GM19467 (cell line): ENCODE measurements at regions not wholly inside any gene's neighbourhood (a gene's known extent, or its start where the extent isn't known, plus 50 kb on each side); places are given as distances from the start of the nearest gene placed in this dataset.

Source experiments
- ATAC-seq: cut with Tn5 transposase; IDR thresholded peaks from one replicate; pipeline ENCODE4 v1.9.1; 2021; ENCODE audit warnings: mild to moderate bottlenecking, moderate library complexity; ENCODE audit not compliant: unreplicated experiment

DNA sequence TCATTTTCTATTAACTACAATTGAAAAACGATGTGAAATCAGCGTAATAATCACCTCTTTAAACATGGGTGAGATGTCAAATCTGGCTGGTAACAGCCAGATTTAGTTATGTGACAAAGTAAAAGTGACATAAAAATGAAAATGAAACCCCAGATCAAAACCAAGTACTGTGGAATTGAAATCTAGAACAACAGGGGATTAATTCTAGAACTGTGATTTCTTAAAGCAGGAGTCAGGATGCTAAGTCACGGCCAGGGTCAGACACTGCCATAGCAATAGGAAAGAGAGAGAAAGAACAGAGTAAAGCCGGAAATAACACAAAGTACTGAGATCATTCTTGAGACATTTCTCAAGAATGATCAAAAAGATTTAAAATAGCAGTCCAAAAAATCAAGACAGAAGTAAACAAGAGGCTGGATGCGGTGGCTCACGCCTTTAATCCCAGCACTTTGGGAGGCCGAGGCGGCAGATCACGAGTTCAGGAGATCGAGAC, 1183.7 kb upstream of the NXPH2 start:
- no peak for ATAC-seq

DNA sequence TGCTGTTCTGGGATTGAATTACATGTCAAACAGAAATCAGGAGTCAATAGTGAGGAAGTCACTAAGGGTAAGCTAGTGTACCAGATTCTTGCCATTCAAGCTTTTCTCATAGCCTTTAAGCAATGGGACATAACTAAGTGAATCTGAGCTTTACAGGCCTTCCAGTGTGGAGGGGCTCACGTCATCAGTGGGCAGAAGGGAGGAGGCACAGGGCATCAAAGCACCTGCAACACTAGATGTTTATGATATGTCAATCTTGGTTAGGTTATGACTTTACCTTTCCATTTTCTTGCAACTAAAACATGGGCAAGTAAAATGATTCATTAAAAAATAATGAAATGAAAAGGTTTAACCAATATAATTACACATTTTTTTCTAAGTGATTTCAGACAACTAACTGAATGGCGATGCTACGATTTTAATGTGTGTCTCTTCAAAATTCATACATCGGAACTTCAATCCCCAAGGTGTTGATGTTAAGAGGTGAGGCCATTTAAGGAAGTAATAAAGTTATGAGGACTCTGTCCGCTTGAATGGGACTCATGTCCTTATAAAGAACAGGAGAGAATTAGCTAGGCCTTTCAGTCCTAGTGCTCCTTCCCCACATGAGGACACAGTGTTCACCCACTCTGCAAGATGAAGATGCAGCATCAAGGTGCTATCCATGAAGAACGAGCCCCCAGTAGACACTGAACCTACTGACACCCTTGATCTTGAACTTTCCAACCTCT, 1169.2 kb upstream of the NXPH2 start:
- no peak for ATAC-seq

DNA sequence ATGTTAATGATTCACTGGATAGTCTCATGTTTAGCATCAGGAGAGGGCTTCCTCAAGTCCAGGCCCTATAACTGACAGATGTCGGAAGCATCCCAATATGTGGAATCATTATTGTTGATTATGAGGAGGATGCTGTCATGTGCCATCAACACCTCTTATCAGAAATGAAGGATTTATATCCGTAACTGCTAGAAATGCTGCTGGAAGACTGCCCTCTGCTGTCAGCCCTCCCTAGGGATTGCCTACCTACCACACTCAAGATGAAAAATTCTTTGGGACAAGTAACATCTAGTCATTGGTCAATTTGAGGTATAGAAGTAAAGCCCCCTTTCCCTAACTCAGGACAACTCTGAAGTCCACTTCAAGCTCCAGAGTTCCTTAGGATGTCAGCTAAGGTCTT, 1166.5 kb upstream of the NXPH2 start:
- no peak for ATAC-seq

DNA sequence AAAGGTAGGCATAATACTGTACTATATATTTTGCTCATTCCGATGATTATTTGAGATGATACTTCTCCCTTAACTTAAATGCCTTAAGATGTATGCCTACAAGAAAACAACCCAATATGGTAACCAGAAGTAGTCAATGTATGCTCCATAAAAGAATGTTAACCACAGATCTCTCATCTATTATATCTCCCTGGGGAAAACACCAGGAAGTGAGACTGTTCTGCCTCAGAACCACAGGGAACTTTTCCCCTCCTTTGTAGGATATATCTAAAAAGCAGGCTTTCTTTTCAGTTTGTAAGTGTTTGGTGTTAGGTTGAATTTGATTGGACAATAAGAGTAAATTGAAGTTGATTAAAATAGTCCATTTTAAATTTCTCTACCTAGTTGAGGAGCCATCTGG, 1160.5 kb upstream of the NXPH2 start:
- ATAC-seq: no peak

DNA sequence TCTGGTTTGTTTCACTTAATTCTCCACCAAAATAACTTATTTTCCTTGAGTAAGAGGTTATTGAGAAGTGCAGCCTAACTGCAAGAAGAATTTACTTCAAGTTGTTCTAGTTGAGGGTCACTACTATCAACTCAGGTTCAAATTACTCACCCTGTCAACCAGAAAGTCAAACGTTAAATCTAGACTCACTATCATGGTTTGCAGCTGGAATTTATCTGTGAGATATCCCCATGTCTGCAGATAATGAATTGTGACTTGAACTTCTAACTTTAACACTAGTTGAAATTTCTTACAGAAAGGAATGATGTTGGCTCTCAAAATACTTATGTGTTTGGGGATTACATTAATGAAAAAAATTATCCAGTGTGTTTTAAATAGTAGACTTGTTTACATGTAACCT, 1145.7 kb upstream of the NXPH2 start:
- ATAC-seq: no peak

DNA sequence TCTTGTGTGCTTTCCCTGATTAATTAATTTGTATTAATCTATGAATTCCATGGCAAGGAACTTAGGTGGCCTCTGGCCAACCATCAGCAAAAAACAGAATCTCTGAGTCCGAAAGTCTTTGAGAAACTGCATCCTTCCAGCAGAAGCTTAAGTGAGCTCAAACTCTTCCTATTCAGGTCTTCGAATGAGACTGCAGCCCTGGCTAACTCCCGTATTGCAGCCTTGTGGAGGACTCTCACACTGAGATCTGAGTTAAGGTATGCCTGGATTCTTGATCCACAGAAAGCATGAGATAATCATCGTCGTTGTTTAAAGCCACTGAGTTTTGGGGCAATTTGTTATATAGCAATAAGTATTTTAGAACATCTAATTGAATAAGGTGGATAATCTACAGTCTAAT, 1143.9 kb upstream of the NXPH2 start:
- ATAC-seq: no peak

DNA sequence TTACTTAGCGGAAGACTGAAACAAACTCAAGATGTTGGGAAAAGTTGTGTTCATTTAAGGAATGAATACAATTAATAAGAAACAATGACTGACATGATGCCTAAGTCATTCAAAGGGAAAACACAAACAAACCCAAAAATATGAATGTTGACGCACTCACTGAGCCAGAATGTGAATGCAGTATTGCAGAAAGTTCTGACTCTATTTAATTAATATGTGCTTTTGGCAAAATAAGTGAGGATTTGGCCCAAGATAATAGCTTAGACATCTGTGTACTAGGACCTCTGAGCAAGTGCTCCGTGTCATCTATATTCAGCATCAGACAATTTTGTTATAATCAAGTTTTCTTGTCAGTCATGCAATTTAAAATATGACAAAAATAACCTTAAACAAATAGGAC, 1138.8 kb upstream of the NXPH2 start:
- no peak for ATAC-seq

DNA sequence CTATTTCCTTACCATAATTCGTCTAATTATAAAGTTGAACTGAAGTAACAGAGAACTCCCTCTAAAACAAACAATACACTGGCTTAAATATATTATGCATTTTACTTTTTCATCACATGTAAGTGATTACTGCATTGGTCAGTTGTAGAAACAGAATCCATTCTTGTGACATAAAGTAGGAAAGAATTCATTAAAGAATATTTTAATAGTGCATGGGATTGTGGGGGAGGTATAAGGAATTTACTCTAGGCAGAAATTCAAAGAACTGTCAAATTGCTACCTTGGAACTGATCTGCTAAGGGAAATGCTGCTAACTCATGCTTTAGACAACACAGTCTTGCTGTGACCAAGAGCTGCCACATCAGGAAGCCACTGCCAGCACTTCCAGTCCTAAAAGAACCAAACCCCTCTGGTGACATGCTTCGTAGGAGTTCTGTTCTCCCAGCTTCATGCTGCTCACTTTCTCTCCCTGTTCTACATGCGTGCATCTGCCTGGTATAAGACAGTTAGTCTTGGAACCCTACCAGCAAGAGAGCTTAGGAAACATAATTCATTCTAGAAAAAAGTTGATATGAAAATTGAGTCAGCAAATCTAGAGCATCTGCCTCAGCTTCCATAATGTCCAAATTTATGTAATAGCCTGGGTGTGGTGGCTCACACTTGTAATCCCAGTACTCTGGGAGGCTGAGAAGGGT, 1137.6 kb upstream of the NXPH2 start:
- ATAC-seq: no peak

DNA sequence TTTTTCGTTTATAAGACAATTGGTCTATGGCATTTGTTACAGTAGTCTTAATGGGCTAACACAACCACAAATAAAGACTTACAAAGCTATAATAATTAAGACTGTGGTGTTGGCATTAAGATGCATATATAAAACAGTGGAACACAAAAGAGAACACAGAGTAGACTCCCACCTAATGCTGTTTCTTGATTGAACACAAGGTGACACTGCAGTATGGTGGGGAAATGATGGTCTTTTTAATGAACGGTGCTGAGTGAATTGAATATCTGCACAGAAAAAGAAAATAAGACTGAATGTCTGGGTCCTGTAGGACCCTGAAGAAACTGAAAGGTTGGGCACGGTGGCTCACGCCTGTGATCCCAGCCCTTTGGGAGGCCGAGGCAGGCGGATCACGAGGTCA, 1136.6 kb upstream of the NXPH2 start:
- no peak for ATAC-seq

DNA sequence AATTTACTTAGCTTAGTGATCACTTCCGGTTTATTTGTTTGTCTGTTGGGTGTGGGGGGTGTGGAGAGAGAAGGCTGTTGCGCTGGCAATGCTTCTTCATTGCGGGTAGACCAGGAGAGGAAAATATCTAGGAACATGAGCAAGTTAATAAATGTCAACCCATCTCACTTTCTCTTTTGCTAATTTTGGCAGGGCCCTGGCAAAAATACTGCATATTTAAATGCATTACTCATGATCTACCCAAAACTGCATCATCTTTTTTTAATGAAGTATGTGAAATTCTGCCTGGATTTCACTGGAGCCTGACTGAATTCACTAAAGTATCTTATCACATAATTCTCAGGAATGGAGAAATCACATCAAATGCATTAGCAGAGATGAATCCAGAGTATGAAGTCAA, 1131.0 kb upstream of the NXPH2 start:
- no peak for ATAC-seq

DNA sequence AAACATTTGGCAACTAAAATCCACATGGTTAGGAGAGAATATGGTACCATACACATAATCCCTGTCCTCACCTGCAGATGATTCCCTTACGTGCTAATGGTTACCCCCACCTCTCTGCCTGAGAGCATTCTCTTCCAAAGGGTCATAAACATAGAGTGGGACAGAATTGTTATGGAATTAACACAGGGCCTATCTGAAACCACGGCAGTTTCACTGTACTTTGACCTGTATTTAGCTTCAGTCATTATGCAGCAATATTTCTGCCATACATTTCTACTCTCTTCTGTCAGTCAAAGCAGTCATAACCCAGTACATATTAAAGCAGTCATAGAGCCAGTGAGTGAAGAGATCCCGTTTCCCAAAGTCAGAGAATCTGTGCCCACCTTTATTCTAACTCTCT, 1128.9 kb upstream of the NXPH2 start:
- ATAC-seq: no peak

DNA sequence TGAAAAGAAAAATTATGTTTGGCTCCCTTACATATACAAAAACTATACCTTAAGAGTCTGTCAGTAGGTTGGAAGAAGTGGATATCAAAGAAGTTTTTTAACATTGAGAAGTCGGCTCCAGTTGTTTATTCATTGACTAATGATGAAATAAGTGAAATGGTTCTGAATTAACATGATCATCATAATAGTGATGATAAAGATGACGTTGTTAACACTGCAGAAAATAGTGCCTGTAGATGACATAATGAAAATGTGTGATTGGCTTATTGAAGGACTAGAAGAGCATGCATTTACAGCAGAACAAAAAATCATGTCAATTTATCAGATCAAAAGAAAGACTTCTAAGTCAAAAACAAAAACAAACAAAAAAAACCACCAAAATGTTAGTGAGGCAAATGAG, 1125.4 kb upstream of the NXPH2 start:
- ATAC-seq: no peak

DNA sequence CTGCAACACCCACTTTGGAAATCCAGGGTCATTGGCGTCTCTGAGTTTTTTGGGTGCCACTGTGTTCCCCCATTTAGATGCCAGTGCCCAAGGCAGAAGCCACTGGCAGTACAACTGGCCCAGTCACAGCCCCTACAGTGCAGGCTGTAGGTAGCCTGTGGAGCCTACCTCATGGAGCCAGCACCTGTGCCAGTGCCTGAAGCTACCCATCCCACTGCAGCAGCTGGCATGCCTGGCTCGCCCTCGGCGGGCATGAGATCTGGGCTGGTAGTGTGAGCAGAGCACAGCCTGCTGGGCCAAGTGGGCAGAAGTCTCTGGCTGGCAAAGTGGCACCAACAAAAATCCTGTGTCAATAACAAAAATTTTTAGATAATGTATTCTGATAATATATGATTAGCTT, 1111.4 kb upstream of the NXPH2 start:
- ATAC-seq: no peak

DNA sequence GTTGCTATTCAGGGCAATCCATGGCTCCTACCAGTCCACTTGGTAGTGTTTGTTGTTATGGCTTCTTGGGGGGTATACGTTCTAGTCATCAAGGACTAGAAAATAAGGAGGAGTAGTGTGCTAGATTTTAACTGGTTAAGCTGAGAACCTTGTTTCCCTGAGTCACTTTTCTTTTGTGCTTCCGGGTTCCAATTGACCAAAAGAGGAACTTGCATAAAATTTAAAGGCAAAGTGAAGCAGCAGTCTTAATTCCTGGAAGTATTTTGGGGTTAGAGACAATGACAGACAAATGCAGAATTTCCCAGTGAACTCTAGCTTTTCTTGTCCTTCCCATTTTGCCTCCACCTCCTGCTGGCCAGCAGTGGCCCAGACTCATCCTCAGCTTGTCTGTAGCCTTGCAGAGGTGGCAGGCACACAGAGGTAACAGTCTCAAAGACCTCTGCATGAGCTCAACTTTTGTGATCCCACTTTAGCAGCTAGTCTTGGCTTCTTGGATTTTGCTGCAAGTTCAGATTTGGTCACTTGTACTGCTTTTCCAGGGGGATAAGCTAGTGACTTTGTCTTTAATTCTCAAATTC, 1105.8 kb upstream of the NXPH2 start:
- no peak for ATAC-seq

DNA sequence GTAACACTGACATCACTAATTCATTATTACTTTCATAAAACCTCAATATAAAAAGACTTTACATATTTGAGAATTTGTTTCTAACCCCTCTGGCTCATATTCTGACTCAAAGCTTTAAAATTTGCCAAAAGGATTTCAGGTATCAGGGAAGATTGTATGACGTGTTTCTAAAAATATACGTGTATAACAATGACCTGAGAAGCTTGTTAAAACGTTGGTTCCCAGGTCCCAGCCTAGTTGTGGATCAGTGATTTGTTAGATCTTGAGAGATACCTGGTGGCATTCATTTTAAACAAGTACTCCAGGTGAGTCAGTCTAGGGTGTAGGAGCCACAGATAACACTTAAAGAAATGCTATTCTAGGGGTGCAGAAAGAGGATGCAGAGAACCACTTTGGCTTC, 1096.8 kb upstream of the NXPH2 start:
- ATAC-seq: no peak

DNA sequence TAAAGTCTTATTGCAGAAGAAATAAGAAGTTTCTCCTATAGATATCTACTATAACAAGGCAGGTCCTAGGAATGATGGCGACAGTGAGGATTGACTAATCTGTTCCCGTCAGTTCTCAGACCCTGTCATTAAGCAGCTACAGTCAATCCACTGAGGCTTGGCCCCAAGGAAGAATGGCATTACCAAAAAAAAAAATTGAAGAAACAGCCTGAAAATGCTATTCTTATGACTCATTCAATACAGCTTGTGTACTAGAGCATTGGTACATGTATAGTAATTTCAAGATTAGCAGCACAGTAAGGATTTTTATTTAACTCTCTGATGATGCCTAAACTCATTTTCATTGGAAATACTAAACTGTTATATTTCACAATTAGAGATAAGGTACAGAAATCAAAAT, 1096.1 kb upstream of the NXPH2 start:
- no peak for ATAC-seq

DNA sequence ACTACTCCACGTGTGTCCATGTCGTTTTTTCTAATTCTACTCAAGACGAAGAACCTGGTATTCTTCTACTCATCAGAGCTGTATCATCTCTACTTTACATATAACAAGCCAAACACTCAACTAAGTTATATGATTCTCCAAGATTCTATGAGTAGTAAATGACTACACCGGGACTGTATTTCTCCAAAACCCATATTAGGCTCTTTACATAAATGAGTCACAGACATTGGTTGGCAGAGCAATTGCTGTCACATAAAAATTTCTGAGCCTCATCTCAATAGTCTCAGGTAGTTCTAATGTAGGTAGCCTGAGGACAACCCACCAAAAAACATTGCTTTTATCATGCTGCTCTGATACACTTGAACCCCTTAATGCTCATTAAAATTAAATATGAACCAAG, 1092.3 kb upstream of the NXPH2 start:
- no peak for ATAC-seq

DNA sequence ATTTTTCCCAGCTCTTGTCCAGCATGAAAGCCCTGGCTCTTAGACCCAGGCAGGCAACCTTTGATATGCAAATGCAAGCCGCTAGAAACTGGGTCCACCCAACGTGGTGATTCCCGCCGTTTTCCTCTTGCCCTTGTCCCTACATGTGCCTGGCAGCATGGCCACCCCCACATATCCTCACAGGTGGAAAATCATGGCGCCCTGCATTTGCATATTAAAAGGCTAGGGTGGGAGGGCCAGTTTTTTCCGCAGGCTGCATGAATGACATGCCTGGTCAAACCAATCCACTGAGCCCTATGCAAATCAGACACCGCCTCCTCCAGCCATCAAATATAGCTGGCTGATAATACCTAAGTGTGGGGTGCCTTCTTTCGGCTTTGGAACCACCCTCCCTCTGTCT, 1091.8 kb upstream of the NXPH2 start:
- ATAC-seq: no peak

DNA sequence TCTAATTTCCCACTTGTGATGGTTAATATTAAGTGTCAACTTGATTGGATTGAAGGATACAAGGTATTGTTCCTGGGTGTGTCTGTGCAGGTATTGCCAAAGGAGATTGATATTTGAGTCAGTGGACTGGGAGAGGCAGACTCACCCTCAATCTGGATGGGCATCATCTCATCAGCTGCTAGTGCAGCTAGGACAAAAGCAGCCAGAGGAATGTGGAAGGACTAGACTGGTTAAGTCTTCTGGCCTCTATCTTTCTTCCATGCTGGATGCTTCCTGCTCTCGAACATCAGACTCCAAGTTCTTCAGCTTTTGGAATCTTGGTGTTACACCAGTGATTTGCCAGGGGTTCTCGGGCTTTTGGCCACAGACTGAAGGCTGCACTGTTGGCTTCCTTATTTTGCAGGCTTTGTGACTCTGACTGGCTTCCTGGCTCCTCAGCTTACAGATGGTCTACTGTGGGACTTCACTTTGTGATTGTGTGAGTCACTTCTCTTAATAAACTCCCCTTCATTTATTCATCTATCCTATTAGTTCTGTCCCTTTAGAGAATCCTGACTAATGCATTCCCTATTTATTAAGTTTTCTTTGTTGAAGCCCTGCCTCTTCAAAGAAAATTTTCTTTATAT, 1087.5 kb upstream of the NXPH2 start:
- ATAC-seq: no peak

DNA sequence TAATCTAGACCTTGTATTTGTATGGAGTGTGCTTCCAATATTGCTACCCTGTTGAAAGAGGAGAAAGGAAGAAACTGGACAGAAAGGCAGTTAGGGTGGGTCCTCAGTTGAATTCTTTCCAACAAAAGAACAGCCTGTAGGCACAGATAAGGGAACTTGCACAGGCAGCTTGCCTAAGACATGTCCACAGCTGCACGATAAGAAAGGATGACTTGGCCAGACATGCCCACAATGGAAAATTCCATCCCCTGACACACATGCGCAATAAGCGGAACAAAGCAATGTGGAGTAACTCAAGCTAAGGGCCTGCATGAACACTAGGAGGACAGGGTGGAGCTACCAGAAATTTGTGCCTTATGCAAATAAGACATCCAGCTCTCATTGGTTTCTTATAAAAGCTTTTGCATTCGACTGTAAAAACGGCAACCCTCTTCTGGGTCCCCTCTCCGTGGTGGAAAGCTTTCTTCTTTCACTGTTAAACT, 1084.7 kb upstream of the NXPH2 start:
- no peak for ATAC-seq

DNA sequence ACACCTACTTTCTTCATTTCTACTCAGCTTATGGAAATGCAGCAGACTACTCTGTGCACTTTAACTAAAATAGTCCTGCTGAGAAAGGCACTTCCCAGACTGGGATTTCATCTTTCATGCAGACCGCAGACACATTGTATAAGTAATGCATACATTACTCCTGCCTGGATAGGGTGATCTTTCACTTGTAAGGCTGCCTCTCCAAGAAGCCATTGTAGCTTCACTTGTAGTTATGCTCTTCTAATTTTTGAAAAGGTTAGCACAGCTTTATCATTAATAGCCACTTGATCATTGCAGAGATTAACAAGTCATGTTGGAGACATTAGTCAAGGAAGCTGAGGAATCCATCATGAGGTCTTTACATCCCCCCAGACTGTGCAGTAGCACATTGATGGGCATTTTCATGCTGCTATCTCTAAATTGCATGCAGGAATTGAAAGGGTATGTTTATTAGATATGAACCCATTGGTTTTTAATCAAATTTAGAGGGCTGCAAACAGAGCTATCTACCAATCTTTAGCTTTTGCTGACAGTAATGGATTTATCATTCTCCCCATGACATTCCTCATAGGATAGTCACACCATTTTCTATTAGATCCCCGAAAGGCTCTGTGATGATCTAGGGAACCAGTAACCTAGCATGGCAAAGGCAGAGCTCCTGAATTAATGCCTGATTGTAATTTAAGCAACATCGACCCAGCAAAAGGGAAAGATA, 1074.7 kb upstream of the NXPH2 start:
- ATAC-seq: no peak
